ENCODE measurements at regions not wholly inside any gene's neighbourhood (a gene's known extent, or its start where the extent isn't known, plus 50 kb on each side); places are given as distances from the start of the nearest gene placed in this dataset.

GRCh38 chr17:79443026-79443425 lies 167.8 kb downstream of the RBFOX3 start:
- TF ChIP-seq, protein P1, sequence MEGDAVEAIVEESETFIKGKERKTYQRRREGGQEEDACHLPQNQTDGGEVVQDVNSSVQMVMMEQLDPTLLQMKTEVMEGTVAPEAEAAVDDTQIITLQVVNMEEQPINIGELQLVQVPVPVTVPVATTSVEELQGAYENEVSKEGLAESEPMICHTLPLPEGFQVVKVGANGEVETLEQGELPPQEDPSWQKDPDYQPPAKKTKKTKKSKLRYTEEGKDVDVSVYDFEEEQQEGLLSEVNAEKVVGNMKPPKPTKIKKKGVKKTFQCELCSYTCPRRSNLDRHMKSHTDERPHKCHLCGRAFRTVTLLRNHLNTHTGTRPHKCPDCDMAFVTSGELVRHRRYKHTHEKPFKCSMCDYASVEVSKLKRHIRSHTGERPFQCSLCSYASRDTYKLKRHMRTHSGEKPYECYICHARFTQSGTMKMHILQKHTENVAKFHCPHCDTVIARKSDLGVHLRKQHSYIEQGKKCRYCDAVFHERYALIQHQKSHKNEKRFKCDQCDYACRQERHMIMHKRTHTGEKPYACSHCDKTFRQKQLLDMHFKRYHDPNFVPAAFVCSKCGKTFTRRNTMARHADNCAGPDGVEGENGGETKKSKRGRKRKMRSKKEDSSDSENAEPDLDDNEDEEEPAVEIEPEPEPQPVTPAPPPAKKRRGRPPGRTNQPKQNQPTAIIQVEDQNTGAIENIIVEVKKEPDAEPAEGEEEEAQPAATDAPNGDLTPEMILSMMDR (IDR thresholded peaks at IDR 0.05; ENCODE audit: insufficient read depth, low read length, poor library complexity, severe bottlenecking) = no peak
- TF ChIP-seq EZH2phosphoT487 (conservative IDR thresholded peaks at IDR 0.05; ENCODE audit: low read length) = no peak

Data from SU-DHL-6 (cell line).